ENCODE measurements at regions not wholly inside any gene's neighbourhood (a gene's known extent, or its start where the extent isn't known, plus 50 kb on each side); places are given as distances from the start of the nearest gene placed in this dataset.
"Not testable (repeated sequence)": the region's sequence is repeated elsewhere in the genome, so short reads cannot be mapped to it uniquely, and the experiment has no call there.

DNA sequence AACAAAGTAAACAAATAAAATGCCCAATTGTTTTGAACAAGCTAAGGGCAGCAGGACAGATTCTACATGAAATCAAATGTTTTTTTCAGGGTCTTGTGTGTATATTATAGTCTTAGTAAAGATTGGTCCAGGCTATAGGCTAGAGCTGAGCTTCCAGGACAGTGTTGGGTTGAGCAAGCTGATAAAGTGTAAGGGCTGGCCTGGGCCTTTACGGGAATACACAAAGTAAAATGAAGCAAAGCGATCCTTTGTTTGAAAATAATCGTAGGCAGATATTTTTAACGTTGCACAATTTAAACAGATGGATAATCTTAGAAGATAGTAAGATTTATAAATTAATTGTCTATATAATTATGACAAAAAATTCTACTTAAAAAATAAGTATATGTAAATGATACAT is 1204.6 kb downstream of the OTOL1 start:
- no peak for DNase-seq

DNA sequence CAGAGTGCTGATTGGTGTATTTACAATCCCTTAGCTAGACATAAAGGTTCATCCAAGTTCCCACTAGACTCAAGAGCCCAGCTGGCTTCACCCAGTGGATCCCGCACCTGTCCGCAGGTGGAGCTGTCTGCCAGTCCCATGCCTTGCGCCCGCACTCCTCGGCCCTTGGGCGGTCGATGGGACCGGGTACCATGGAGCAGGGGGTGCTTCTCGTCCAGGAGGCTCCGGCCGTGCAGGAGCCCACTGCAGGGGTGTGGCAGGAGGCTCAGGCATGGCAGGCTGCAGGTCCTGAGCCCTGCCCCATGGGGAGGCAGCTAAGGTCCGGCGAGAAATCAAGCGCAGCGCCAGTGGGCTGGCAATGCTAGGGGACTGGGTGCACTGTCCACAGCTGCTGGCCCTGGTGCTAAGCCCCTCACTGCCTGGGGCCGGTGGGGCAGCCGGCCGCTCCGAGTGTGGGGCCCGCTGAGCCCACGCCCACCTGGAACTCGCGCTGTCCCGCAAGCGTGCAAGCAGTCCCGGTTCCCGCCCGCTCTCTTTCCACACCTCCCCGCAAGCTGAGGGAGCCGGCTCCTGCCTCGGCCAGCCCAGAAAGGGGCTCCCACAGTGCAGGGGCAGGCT is 1206.3 kb downstream of the OTOL1 start:
- no peak for DNase-seq

DNA sequence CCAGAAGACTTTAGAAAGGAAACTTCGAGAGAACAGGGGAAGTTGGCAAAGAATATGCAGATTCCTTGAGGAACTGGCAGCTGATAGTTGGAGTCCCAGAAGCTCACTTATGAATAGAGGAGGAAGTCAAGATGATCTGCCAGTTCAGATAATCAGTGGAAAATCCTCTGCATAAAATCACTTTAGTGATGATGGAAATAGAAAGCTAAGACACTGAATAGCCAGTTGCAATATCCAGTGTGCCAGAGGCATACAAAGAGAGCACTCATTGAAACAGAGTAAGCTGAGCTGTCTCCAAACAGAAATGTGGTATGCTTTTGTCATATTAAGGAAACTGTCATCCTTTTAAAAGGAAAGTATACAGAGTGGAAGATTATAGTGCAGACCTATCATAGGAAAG is 1207.6 kb downstream of the OTOL1 start:
- DNase-seq = no peak

- DNase-seq = no peak
Observed at GRCh38 chr3:162704799-162705385, 1208.3 kb downstream of the OTOL1 start.

DNA sequence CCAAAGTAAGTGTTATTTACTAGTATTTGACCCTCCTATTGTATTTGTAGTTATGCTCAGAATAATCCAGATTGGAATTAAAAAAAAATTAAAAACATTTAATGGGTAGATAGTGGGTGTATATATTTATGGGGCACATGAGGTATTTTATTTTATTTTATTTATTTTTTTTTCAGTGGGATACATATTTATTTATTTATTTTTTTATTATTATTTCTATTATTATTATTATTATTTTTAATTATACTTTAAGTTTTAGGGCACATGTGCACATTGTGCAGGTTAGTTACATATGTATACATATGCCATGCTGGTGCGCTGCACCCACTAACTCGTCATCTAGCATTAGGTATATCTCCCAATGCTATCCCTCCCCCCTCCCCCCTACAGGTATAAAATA is 1211.8 kb downstream of the OTOL1 start:
- not testable (repeated sequence) for DNase-seq

DNA sequence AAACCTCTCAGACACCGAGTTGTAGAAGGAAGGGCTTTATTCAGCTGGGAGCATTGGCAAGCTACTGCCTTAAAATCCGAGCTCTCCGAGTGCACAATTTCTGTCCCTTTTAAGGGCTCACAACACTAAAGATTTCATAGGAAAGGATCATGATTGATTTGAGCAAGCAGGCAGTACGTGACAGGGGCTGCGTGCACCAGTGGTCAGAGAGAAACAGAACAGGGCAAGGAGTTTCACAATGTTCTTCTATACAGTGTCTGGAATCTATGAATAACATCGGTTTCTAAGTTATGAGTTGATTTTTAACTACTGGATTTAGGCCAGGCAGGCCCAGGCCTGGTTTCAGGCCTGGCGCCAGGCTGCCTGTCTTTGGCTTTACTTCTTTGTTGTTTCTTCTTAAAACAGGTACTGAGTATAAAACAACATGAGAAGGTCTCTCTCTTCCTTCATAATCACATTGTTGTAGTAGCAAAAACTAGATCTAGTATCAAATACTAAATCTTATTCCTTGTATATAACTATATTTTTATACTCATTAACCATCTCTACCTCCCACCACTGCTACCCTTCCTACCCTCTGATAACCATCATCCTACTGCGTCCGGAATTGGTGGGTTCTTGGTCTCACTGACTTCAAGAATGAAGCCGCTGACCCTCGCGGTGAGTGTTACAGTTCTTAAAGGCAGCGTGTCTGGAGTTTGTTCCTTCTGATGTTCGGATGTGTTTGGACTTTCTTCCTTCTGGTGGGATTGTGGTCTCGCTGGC is 1212.5 kb downstream of the OTOL1 start:
- not testable (repeated sequence) for DNase-seq

GRCh38 chr3:162710332-162711112 is 1213.9 kb downstream of the OTOL1 start:
- no peak for DNase-seq

DNA sequence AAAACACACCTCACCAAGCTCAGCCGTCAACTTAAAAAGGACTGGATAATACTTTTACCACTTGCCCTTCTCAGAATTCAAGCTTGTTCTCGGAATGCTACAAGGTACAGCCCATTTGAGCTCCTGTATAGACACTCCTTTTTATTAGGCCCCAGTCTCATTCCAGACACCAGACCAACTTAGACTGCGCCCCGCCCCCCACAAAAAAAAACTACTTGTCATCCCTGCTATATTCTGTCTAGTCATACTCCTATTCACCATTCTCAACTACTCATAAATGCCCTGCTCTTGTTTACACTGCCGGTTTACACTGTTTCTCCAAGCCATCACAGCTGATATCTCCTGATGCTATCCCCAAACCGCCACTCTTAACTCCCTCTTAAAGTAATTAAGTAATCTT is 1220.5 kb downstream of the OTOL1 start:
- DNase-seq = not testable (repeated sequence)

GRCh38 chr3:162718697-162719096 is 1222.1 kb downstream of the OTOL1 start:
- no peak for DNase-seq

DNA sequence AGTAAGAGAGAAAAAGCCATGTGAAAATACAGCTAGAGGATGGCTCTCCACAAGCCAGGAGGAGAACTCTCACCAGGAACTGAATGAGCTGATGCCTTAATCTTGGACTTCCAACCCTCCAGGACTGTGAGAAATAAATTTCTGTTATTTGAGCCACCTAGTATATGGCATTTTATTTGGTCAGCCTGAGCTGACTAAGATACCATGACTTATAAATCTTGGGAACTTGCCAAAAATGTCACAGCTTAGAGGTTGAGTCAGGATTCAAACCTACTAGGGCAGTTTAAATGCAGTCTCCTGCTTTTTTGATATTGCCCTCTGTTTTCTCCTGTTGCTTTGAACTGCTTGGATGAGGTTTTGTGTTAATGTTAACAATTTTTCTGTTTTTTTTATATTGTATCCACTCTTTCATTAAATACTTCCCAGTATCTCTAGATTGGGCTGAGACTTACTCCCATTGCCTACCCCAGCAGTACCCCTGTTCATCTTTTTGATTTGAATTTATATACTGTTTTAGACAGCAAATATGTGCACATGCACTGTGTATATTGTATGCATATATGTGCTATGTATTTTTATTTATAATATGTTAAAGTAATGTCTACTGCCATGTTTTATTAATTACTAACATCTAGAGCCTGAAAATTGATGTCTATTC is 1223.2 kb downstream of the OTOL1 start:
- DNase-seq = no peak

- no peak for DNase-seq
Observed at GRCh38 chr3:162721736-162722135, 1225.1 kb downstream of the OTOL1 start.

DNA sequence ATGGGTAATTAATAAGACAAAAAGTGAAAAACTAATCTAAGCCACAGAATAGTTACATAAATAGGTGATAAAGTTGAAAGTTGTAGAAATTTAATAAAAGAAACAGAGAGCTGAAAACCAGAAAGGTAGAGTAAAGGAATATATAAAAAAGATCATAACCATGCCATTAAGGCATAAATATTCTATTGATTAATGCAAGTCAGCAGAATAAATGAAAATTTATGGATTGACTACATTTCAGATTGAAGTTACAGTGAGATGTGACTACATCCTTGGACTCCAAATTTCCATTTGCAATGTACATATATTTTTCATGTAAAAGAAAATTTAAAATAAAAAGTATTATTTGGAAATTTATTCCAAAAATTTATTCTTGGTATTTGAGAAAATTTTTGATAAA is 1225.7 kb downstream of the OTOL1 start:
- no peak for DNase-seq

DNA sequence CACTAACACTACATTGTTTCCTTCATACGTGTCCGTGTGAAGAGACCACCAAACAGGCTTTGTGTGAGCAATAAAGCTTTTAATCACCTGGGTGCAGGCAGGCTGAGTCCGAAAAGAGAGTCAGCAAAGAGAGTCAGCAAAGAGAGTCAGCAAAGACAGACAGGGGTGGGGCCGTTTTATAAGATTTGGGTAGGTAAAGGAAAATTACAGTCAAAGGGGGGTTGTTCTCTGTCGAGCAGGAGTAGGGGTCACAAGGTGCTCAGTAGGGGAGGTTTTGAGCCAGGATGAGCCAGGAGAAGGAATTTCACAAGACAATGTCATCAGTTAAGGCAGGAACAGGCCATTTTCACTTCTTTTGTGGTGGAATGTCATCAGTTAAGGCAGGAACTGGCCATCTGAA is 1226.2 kb downstream of the OTOL1 start:
- not testable (repeated sequence) for DNase-seq

DNA sequence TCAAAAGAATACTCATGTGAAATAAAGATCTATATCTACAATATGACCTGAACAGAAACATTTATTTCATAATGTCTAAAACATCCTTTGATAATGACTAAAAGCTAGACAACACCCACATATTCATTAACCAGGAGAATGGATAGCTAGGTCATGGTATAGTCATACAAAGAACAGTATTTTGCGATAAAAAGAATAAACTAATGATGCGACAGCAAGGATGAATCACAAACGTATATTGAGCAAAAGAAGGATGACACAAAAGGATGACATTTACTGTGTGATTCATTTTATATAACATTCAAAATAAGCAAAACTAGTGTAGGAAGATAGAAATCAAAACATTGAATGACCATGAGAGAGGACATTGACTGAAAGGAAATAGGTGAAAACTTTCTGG is 1233.1 kb downstream of the OTOL1 start:
- no peak for DNase-seq

DNA sequence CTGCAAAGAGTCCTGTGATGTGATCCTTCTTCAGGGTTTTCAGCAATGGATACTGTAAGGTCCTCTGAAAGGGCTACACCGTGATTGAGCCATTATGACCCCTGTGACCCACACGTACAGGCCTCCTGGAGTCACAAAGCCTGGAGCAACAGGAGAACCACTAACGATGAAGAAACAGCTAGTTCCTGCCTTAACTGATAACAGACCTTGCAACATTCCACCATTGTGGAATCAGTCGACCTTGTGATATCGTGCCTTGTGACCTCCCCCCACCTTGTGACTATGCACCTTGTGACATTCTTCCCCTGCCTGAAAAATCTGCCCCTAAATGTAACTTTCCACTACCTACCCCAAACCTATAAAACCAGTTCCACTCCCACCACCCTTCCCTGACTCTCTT is 1235.4 kb downstream of the OTOL1 start:
- not testable (repeated sequence) for DNase-seq

DNA sequence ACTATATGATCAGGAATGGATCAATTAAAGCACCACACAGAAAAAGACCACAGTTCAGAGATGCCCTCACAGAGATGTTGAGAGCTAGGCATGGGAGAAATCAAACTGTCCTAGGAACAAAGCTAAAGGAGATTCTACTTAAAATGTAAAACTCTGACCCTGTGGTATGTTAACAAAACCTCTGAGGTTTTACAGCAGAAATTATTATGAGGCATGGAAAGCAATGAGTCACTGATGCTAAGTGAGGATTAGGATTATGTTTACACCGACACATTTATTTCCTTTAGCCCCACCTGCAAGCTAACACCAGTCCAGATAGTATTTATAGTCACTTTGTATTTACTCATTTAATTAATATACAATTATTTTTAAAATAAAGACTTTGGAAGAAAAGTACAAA is 1242.2 kb downstream of the OTOL1 start:
- no peak for DNase-seq

DNA sequence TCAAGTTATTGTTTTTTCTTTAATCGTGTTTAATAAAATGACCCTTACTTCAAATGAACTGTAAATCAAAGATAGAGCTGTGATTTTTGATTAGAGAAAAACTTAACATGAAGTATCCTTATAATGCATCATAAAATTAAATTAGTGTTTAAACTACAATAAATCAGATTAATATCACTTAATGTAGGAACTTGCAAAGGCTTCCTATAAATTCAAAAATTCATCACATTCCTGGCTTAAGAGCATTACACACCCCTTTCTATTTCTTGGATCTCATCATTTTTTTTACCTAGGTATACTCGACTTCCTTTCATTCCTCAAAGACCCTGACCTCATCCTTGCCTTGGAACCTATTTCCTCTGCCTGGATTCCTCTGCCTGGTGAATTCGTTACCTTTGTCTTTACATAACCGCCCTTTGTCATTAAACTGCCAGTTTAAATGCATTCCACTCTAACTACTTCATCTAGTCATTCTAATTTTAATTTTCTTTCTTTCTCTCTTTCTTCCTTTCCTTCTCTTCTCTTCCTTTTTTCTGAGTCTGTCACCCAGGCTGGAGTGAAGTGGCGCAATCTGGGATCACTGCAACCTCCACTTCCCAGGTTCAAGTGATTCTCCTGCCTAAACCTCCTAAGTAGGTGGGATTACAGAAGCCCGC is 1244.5 kb downstream of the OTOL1 start:
- DNase-seq = no peak

DNA sequence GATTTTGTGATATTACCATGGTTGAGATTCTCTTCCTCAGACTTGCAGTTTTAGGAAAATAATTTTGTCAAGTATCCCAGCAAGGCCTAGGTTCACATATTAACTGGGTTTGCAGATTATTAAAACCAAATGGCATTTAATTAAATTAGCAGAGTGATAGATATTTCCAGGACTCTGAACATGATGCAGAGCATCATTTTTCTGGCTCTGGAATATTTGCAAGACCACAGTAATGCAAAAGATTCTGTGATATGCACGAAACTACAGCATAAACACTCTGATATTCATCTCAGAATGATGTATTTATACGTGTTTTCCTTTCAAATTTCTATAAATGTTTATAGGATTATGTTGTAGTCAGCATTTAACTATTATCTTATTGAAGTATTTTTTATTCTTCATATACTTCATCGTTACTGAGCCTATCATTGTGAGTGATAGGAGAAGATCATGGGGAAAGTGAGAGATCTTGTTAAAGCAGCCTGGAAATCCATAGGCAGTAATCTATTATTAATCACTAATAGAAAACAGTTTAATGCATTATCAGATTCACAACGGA is 1245.6 kb downstream of the OTOL1 start:
- no peak for DNase-seq

DNA sequence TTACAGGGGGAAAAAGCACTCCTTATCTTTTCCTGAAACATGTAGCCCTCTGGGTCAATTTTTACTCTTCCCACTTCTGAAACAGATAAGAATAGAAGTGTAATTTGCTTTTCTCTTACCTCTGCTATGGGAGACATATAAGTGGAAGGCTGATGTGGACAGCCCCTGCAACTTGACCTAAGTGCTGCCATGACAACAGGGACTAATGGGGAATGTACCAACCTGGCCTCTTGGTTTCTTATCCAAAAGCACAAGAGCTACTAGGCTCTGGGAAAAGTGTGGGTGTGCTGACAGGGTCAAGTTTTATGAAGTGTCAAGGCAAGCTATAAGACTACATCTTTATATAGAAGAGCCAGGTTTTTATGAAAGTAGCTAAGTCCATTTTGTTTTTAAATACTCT is 1246.5 kb downstream of the OTOL1 start:
- DNase-seq = no peak

DNA sequence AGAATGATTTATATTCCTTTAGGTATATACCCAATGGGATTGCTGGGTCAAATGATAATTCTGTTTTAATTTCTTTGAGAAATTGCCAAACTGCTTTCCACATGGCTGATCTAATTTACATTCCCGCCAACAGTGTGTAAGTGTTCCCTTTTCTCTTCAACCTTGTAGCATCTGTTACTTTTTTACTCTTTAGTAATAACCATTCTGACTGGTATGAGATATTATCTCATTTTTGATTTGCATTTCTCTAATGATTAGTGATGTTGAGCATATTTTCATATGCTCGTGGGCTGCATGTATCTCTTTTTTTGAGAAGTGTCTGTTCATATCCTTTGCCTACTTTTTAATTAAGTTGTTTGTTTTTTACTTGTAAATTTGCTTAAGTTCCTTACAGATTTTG is 1264.2 kb downstream of the OTOL1 start:
- DNase-seq = no peak

- no peak for DNase-seq
Observed at GRCh38 chr3:162764051-162764807, 1267.6 kb downstream of the OTOL1 start.

DNA sequence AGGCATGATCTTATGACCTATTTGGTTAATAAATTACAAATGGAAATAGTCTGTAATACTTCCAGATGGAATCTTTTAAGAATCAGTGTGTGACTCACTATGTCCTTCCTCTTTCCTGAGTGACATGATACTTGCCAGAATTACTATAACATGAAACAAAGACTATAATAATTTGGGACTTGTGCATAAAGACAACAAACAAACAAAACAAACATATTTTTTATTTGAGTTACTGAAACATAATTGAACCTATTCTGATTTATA is 1268.1 kb downstream of the OTOL1 start:
- DNase-seq = no peak
